Activated naive CD8-positive, alpha-beta T cell treated with anti-CD3 and anti-CD28 coated beads, Interleukin-2, amount 50 U/mL, for 24 hours (primary cell): ENCODE measurements at regions not wholly inside any gene's neighbourhood (a gene's known extent, or its start where the extent isn't known, plus 50 kb on each side); places are given as distances from the start of the nearest gene placed in this dataset.

Experiments used
- ATAC-seq: fragments of 150-1000 bp; cut with Tn5 transposase; one replicate; pipeline ENCODE4 v1.10.0; 2021
- DNase-seq: peaks from one replicate; pipeline ENCODE4 v3.0.0; 2021
- H3K27ac Mint-ChIP-seq: one replicate; pipeline ENCODE4 v1.8.0; 2021; ENCODE audit warnings: mild to moderate bottlenecking, mixed read lengths
- H3K27me3 Mint-ChIP-seq: one replicate; pipeline ENCODE4 v1.8.0; 2021; ENCODE audit warnings: mixed read lengths
- H3K36me3 Mint-ChIP-seq: one replicate; pipeline ENCODE4 v1.8.0; 2021; ENCODE audit warnings: low read depth, mixed read lengths
- H3K4me1 Mint-ChIP-seq: one replicate; pipeline ENCODE4 v1.8.0; 2021; ENCODE audit warnings: mixed read lengths
- H3K4me3 Mint-ChIP-seq: one replicate; pipeline ENCODE4 v1.8.0; 2021; ENCODE audit warnings: mild to moderate bottlenecking, moderate library complexity, mixed read lengths
- H3K9me3 Mint-ChIP-seq: one replicate; pipeline ENCODE4 v1.8.0; 2021; ENCODE audit warnings: mixed read lengths

- peaks cover 24% of the 10 kb centered on the region for H3K4me1 Mint-ChIP-seq
- no peaks in the 10 kb centered on the region for H3K9me3 Mint-ChIP-seq
- no peak overlapping the region for H3K27ac Mint-ChIP-seq
- H3K36me3 Mint-ChIP-seq = no peaks in the 10 kb centered on the region
- ATAC-seq = no peak
- no peak overlapping the region for H3K4me3 Mint-ChIP-seq
- peaks cover 2% of the 10 kb centered on the region for H3K27me3 Mint-ChIP-seq
- no peak for DNase-seq
Observed at GRCh38 chr13:33745370-33746324, 72.3 kb upstream of the RFC3 start.

GRCh38 chr13:33746867-33747266, 71.1 kb upstream of the RFC3 start:
- no peak for ATAC-seq
- no peak overlapping the region for H3K4me3 Mint-ChIP-seq
- H3K4me1 Mint-ChIP-seq = peaks cover 24% of the 10 kb centered on the region
- H3K27me3 Mint-ChIP-seq = peaks cover 2% of the 10 kb centered on the region
- H3K36me3 Mint-ChIP-seq = no peaks in the 10 kb centered on the region
- DNase-seq = no peak
- H3K27ac Mint-ChIP-seq = no peak overlapping the region
- no peaks in the 10 kb centered on the region for H3K9me3 Mint-ChIP-seq

- H3K27ac Mint-ChIP-seq = no peak overlapping the region
- H3K4me3 Mint-ChIP-seq = no peak overlapping the region
- H3K27me3 Mint-ChIP-seq = no peaks in the 10 kb centered on the region
- DNase-seq (no peak), ATAC-seq (no peak)
- H3K36me3 Mint-ChIP-seq = no peaks in the 10 kb centered on the region
- H3K4me1 Mint-ChIP-seq = no peaks in the 10 kb centered on the region
- no peaks in the 10 kb centered on the region for H3K9me3 Mint-ChIP-seq
Observed at GRCh38 chr13:33751151-33751550, 66.8 kb upstream of the RFC3 start.

GRCh38 chr13:33752094-33752493, 65.9 kb upstream of the RFC3 start:
- no peak for ATAC-seq
- H3K4me1 Mint-ChIP-seq = no peaks in the 10 kb centered on the region
- DNase-seq = no peak
- H3K36me3 Mint-ChIP-seq = no peaks in the 10 kb centered on the region
- no peaks in the 10 kb centered on the region for H3K9me3 Mint-ChIP-seq
- H3K27ac Mint-ChIP-seq = no peak overlapping the region
- H3K27me3 Mint-ChIP-seq = no peaks in the 10 kb centered on the region
- no peak overlapping the region for H3K4me3 Mint-ChIP-seq

GRCh38 chr13:33752597-33752996, 65.4 kb upstream of the RFC3 start:
- H3K4me1 Mint-ChIP-seq = peaks cover under 1% of the 10 kb centered on the region
- no peak overlapping the region for H3K4me3 Mint-ChIP-seq

GRCh38 chr13:33756929-33757328, 61.0 kb upstream of the RFC3 start:
- Mint-ChIP-seq H3K36me3 (no peaks in the 10 kb centered on the region), H3K4me3 (no peak overlapping the region), H3K4me1 (peaks cover 2% of the 10 kb centered on the region), H3K9me3 (no peaks in the 10 kb centered on the region), H3K27ac (no peak overlapping the region), H3K27me3 (peaks cover 4% of the 10 kb centered on the region)
- DNase-seq = no peak
- no peak for ATAC-seq

More at GRCh38 chr13:33752597-33752996, 65.4 kb upstream of the RFC3 start:
- H3K9me3 Mint-ChIP-seq = no peaks in the 10 kb centered on the region
- no peaks in the 10 kb centered on the region for H3K27me3 Mint-ChIP-seq
- no peaks in the 10 kb centered on the region for H3K36me3 Mint-ChIP-seq
- no peak for DNase-seq
- no peak for ATAC-seq
- H3K27ac Mint-ChIP-seq = no peak overlapping the region

GRCh38 chr13:33757713-33758112, 60.2 kb upstream of the RFC3 start:
- H3K36me3 Mint-ChIP-seq = no peaks in the 10 kb centered on the region
- no peaks in the 10 kb centered on the region for H3K9me3 Mint-ChIP-seq
- peaks cover 4% of the 10 kb centered on the region for H3K27me3 Mint-ChIP-seq
- peaks cover 2% of the 10 kb centered on the region for H3K4me1 Mint-ChIP-seq
- H3K27ac Mint-ChIP-seq = no peak overlapping the region
- no peak for DNase-seq
- no peak overlapping the region for H3K4me3 Mint-ChIP-seq
- no peak for ATAC-seq

- Mint-ChIP-seq H3K4me3 (no peak overlapping the region), H3K36me3 (no peaks in the 10 kb centered on the region), H3K27me3 (peaks cover 5% of the 10 kb centered on the region), H3K27ac (no peak overlapping the region), H3K9me3 (no peaks in the 10 kb centered on the region), H3K4me1 (peaks cover 2% of the 10 kb centered on the region)
- DNase-seq = no peak
- no peak for ATAC-seq
Observed at GRCh38 chr13:33758113-33758512, 59.8 kb upstream of the RFC3 start.

- Mint-ChIP-seq H3K27me3 (peaks cover 6% of the 10 kb centered on the region), H3K36me3 (no peaks in the 10 kb centered on the region), H3K4me1 (peaks cover 2% of the 10 kb centered on the region), H3K9me3 (no peaks in the 10 kb centered on the region), H3K4me3 (no peak overlapping the region), H3K27ac (no peak overlapping the region)
- ATAC-seq (no peak), DNase-seq (no peak)
Observed at GRCh38 chr13:33761740-33762139, 56.2 kb upstream of the RFC3 start.

- Mint-ChIP-seq H3K27ac (no peak overlapping the region), H3K27me3 (peaks cover 6% of the 10 kb centered on the region), H3K9me3 (no peaks in the 10 kb centered on the region), H3K4me3 (no peak overlapping the region), H3K4me1 (no peaks in the 10 kb centered on the region), H3K36me3 (no peaks in the 10 kb centered on the region)
- no peak for ATAC-seq
- no peak for DNase-seq
Observed at GRCh38 chr13:33763021-33763420, 54.9 kb upstream of the RFC3 start.

- ATAC-seq (no peak), DNase-seq (no peak)
- Mint-ChIP-seq H3K27ac (no peak overlapping the region), H3K36me3 (no peaks in the 10 kb centered on the region), H3K4me1 (no peaks in the 10 kb centered on the region), H3K9me3 (no peaks in the 10 kb centered on the region), H3K4me3 (no peak overlapping the region), H3K27me3 (peaks cover 2% of the 10 kb centered on the region)
Observed at GRCh38 chr13:33764716-33765115, 53.2 kb upstream of the RFC3 start.

- Mint-ChIP-seq H3K27ac (no peak overlapping the region), H3K9me3 (no peaks in the 10 kb centered on the region), H3K4me1 (no peaks in the 10 kb centered on the region), H3K27me3 (peaks cover 2% of the 10 kb centered on the region), H3K36me3 (no peaks in the 10 kb centered on the region), H3K4me3 (no peak overlapping the region)
- DNase-seq (no peak), ATAC-seq (no peak)
Observed at GRCh38 chr13:33766329-33767123, 51.4 kb upstream of the RFC3 start.

GRCh38 chr13:33767140-33767539, 50.8 kb upstream of the RFC3 start:
- H3K36me3 Mint-ChIP-seq = no peaks in the 10 kb centered on the region
- no peak for ATAC-seq
- no peak overlapping the region for H3K4me3 Mint-ChIP-seq

More at GRCh38 chr13:33767140-33767539, 50.8 kb upstream of the RFC3 start:
- no peak overlapping the region for H3K27ac Mint-ChIP-seq
- H3K27me3 Mint-ChIP-seq = peaks cover 2% of the 10 kb centered on the region
- H3K4me1 Mint-ChIP-seq = no peaks in the 10 kb centered on the region
- no peaks in the 10 kb centered on the region for H3K9me3 Mint-ChIP-seq
- no peak for DNase-seq
